Spleen (tissue), 11 donors: ENCODE measurements at regions not wholly inside any gene's neighbourhood (a gene's known extent, or its start where the extent isn't known, plus 50 kb on each side); places are given as distances from the start of the nearest gene placed in this dataset.

ENCODE experiments used
- DNase-seq: peaks from one replicate; pipeline ENCODE4 v3.0.0-alpha.2; 2020
- H3K27ac ChIP-seq, 8 donors: fragments of 200-600 bp; sonication (generic) in 7 of 8; 1 replicate in 4 of 8; 2 replicates in 4 of 8; pipeline versions ENCODE4 v1.5.0 to v1.8.0; 2016 to 2021; ENCODE audit warnings: inconsistent platforms in 4 of 8, mild to moderate bottlenecking in 4 of 8, moderate library complexity in 1 of 8
- H3K27me3 ChIP-seq, 7 donors: fragments of 200-600 bp; sonication (generic) in 6 of 7; replicated peaks in 1 of 7; 1 replicate in 4 of 7; 2 replicates in 3 of 7; pipeline versions ENCODE4 v1.5.0 to v1.8.0; 2016 to 2021; ENCODE audit warnings: inconsistent platforms in 3 of 7, mild to moderate bottlenecking in 1 of 7
- H3K36me3 ChIP-seq, 6 donors: fragments of 200-600 bp; sonication (generic) in 5 of 6; 1 replicate in 4 of 6; 2 replicates in 2 of 6; pipeline versions ENCODE4 v1.5.0 to v1.8.0; 2016 to 2021; ENCODE audit warnings: inconsistent platforms in 2 of 6
- H3K4me1 ChIP-seq, 6 donors: fragments of 200-600 bp; sonication (generic) in 5 of 6; 1 replicate in 3 of 6; 2 replicates in 3 of 6; pipeline versions ENCODE4 v1.5.0 to v1.8.0; 2016 to 2021; ENCODE audit warnings: inconsistent platforms in 3 of 6
- H3K4me3 ChIP-seq, 8 donors: fragments of 200-600 bp; sonication (generic) in 7 of 8; 1 replicate in 4 of 8; 2 replicates in 4 of 8; pipeline versions ENCODE4 v1.5.0 to v1.8.0; 2016 to 2021; ENCODE audit warnings: inconsistent platforms in 4 of 8, mild to moderate bottlenecking in 4 of 8, moderate library complexity in 2 of 8
- H3K9me3 ChIP-seq, 8 donors: fragments of 200-600 bp; sonication (generic) in 7 of 8; 1 replicate in 4 of 8; 2 replicates in 4 of 8; pipeline versions ENCODE4 v1.5.0 to v1.8.0; 2016 to 2021; ENCODE audit warnings: inconsistent platforms in 4 of 8
- CTCF ChIP-seq, 11 experiments: fragments of 200-600 bp in 7 of 11; fragments of 450-650 bp in 4 of 11; sonication (generic) in 4 of 11; IDR thresholded peaks in 8 of 11; conservative IDR thresholded peaks in 3 of 11; 1 replicate in 7 of 11; 2 replicates in 4 of 11; pipeline versions ENCODE4 v1.4.0 to v1.8.0; 2016 to 2021; ENCODE audit warnings: antibody characterized with exemption in 11 of 11, inconsistent platforms in 4 of 11, mild to moderate bottlenecking in 1 of 11
- POLR2A ChIP-seq, 3 donors: fragments of 450-650 bp; IDR thresholded peaks; one replicate each; pipeline ENCODE4 v1.5.1; 2017; ENCODE audit warnings: antibody characterized with exemption in 3 of 3, mild to moderate bottlenecking in 1 of 3
- POLR2AphosphoS5 ChIP-seq, 3 donors: sonication (generic); formaldehyde crosslinking; IDR thresholded peaks; one replicate each; pipeline ENCODE4 v1.5.1; 2017; ENCODE audit warnings: antibody characterized with exemption in 3 of 3
- WGBS, 5 donors: extraction: QIAGEN DNeasy Blood & Tissue Kit in 3 of 5; methylation state at CpG; one replicate each; pipeline versions ENCODE4 v1.1.5 to v1.1.7; 2013 to 2018; 5-methylcytosine and 5-hydroxymethylcytosine counted together
- intact Hi-C: fragments of 100-400 bp; cut with DNase I; formaldehyde crosslinking; loops from one replicate; pipeline ENCODE4 v1.15.0; 2023; ENCODE audit warnings: low total_unique reads
- donor health status: healthy with polysubstance abuse.
- donor health status: DM: no; HTN: no; CAD: no; lungs with moderate emphysema.
- donor health status: DM: no; HTN: no; CAD: no.
- donor health status: Bipolar disorder and iron deficiency.
- donor health status: healthy.
- donor health status: DM: no; HTN: no; CAD: no.
- donor health status: DM: yes; HTN: yes; CAD: no.

GRCh38 chr11:112634995-112635737 is 326.1 kb upstream of the NCAM1 start:
- intact Hi-C loops, result no loop called here

GRCh38 chr11:112637076-112637475 is 324.1 kb upstream of the NCAM1 start:
- 75 to 92% (median 81%) methylated on average over 2 of the region's 2 CpGs for WGBS, 5 donors
- DNase-seq, result no peak

More at GRCh38 chr11:112634995-112635737, 326.1 kb upstream of the NCAM1 start:
- 62 to 74% (median 68%) methylated on average over 8 of the region's 8 CpGs for WGBS, 5 donors
- H3K4me1 ChIP-seq, result peaks cover 0 to 5% (median 1%) of the 10 kb centered on the region in 6 donors
- no peaks in the 10 kb centered on the region for H3K36me3 ChIP-seq
- H3K27ac ChIP-seq, result no peak overlapping the region
- peaks cover 0 to 18% (median 0%) of the 10 kb centered on the region in 7 donors for H3K27me3 ChIP-seq
- DNase-seq, result no peak
- peaks cover 0 to 18% (median 15%) of the 10 kb centered on the region in 8 donors for H3K9me3 ChIP-seq
- H3K4me3 ChIP-seq, result no peak overlapping the region
- no peak for TF ChIP-seq POLR2A (IDR thresholded peaks at IDR 0.05)
- no peak for TF ChIP-seq CTCF (IDR thresholded peaks at IDR 0.05 in 8 of 11, conservative IDR thresholded peaks at IDR 0.05 in 3 of 11)
- no peak for TF ChIP-seq POLR2AphosphoS5 (IDR thresholded peaks at IDR 0.05)

DNA sequence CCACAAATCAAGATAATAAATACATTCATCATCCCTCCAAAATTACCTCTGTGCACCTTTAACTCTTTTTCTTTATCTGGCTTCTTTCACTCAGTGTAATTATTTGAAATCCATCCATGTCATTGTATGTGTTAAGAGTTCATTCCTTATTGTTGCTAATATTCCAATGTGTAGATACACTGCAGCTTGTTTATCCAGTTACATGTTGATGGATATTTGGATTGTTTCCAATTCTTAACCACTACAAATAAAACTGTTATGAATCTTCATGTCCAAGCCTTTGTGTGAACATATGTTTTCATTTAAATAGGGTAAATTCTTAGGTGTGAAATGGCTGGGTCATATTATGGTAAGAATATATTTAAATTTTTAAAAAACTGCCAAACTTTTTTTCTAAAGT is 323.3 kb upstream of the NCAM1 start:
- H3K27ac ChIP-seq, result no peak overlapping the region
- intact Hi-C loops, result no loop called here
- no peak for DNase-seq
- H3K4me1 ChIP-seq, result no peaks in the 10 kb centered on the region
- no peak for TF ChIP-seq CTCF (IDR thresholded peaks at IDR 0.05 in 8 of 11, conservative IDR thresholded peaks at IDR 0.05 in 3 of 11)
- no peak for TF ChIP-seq POLR2AphosphoS5 (IDR thresholded peaks at IDR 0.05)
- TF ChIP-seq POLR2A (IDR thresholded peaks at IDR 0.05), result no peak
- no peak overlapping the region for H3K4me3 ChIP-seq
- no peaks in the 10 kb centered on the region for H3K36me3 ChIP-seq
- H3K27me3 ChIP-seq, result peaks cover 0 to 18% (median 0%) of the 10 kb centered on the region in 7 donors
- H3K9me3 ChIP-seq, result peaks cover 0 to 40% (median 31%) of the 10 kb centered on the region in 8 donors

More at GRCh38 chr11:112637076-112637475, 324.1 kb upstream of the NCAM1 start:
- TF ChIP-seq POLR2AphosphoS5 (IDR thresholded peaks at IDR 0.05) (no peak), POLR2A (IDR thresholded peaks at IDR 0.05) (no peak), CTCF (IDR thresholded peaks at IDR 0.05 in 8 of 11, conservative IDR thresholded peaks at IDR 0.05 in 3 of 11) (no peak)
- intact Hi-C loops, result no loop called here
- peaks cover 0 to 18% (median 0%) of the 10 kb centered on the region in 7 donors for H3K27me3 ChIP-seq
- H3K4me3 ChIP-seq, result no peak overlapping the region
- H3K27ac ChIP-seq, result no peak overlapping the region
- H3K4me1 ChIP-seq, result no peaks in the 10 kb centered on the region
- H3K36me3 ChIP-seq, result no peaks in the 10 kb centered on the region
- peaks cover 0 to 33% (median 25%) of the 10 kb centered on the region in 8 donors for H3K9me3 ChIP-seq

DNA sequence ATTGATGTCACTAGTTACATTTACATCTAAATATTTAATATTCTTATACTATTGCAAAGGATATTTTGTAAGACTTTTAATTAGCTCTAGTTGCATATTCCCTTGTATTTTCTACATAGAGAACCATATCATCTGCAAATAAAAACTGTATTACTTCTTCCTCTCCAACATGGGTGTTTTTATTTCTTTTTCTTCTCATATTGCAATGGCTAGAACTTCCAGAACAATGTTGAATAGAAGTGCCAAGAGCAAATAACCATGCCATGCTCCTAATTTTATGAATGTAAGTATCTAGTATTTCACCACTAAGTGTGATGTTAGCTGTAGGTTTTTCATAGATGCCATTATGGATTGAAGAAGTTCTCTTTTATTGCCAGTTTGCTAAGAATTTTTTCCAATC is 321.8 kb upstream of the NCAM1 start:
- Histone ChIP-seq H3K4me1 (no peaks in the 10 kb centered on the region), H3K27me3 (peaks cover 0 to 11% (median 0%) of the 10 kb centered on the region in 7 donors), H3K9me3 (peaks cover 0 to 48% (median 37%) of the 10 kb centered on the region in 8 donors), H3K4me3 (no peak overlapping the region), H3K27ac (no peak overlapping the region), H3K36me3 (no peaks in the 10 kb centered on the region)
- TF ChIP-seq CTCF (IDR thresholded peaks at IDR 0.05 in 8 of 11, conservative IDR thresholded peaks at IDR 0.05 in 3 of 11) (no peak), POLR2AphosphoS5 (IDR thresholded peaks at IDR 0.05) (no peak)
- no peak for DNase-seq
- intact Hi-C loops, result no loop called here
